ENCODE measurements at regions not wholly inside any gene's neighbourhood (a gene's known extent, or its start where the extent isn't known, plus 50 kb on each side); places are given as distances from the start of the nearest gene placed in this dataset.
"Not testable (repeated sequence)": the region's sequence is repeated elsewhere in the genome, so short reads cannot be mapped to it uniquely, and the experiment has no call there.

GRCh38 chr5:155530046-155530445 is 516.5 kb downstream of the KIF4B start:
- no peak for DNase-seq

- DNase-seq = no peak
Measured at GRCh38 chr5:155532621-155533311, 519.2 kb downstream of the KIF4B start.

GRCh38 chr5:155540000-155540595 is 526.5 kb downstream of the KIF4B start:
- DNase-seq = no peak

- DNase-seq = no peak
Measured at GRCh38 chr5:155546075-155546474, 532.5 kb downstream of the KIF4B start.

GRCh38 chr5:155554500-155554899 is 540.9 kb downstream of the KIF4B start:
- DNase-seq = no peak

- no peak for DNase-seq
Measured at GRCh38 chr5:155556222-155556621, 542.7 kb downstream of the KIF4B start.

- DNase-seq = no peak
Measured at GRCh38 chr5:155556700-155557099, 543.1 kb downstream of the KIF4B start.

- no peak for DNase-seq
Measured at GRCh38 chr5:155562158-155562557, 548.6 kb downstream of the KIF4B start.

GRCh38 chr5:155564541-155564940 is 551.0 kb downstream of the KIF4B start:
- DNase-seq = no peak

GRCh38 chr5:155575861-155576260 is 562.3 kb downstream of the KIF4B start:
- DNase-seq = no peak

- not testable (repeated sequence) for DNase-seq
Measured at GRCh38 chr5:155586808-155587207, 573.3 kb downstream of the KIF4B start.

GRCh38 chr5:155587458-155587857 is 573.9 kb downstream of the KIF4B start:
- DNase-seq = no peak

- no peak for DNase-seq
Measured at GRCh38 chr5:155591273-155591672, 577.7 kb downstream of the KIF4B start.

- DNase-seq = no peak
Measured at GRCh38 chr5:155594270-155594669, 580.7 kb downstream of the KIF4B start.

GRCh38 chr5:155595791-155596190 is 582.2 kb downstream of the KIF4B start:
- no peak for DNase-seq

- DNase-seq = no peak
Measured at GRCh38 chr5:155598552-155598951, 585.0 kb downstream of the KIF4B start.

- DNase-seq = no peak
Measured at GRCh38 chr5:155605920-155606319, 592.4 kb downstream of the KIF4B start.

GRCh38 chr5:155616779-155617392 is 603.3 kb downstream of the KIF4B start:
- peak; percentile 35 for DNase-seq

- DNase-seq = no peak
Measured at GRCh38 chr5:155619688-155620087, 606.1 kb downstream of the KIF4B start.

GRCh38 chr5:155620821-155621410 is 607.4 kb downstream of the KIF4B start:
- no peak for DNase-seq

- no peak for DNase-seq
Measured at GRCh38 chr5:155624597-155625241, 611.2 kb downstream of the KIF4B start.

- DNase-seq = no peak
Measured at GRCh38 chr5:155625315-155625714, 611.8 kb downstream of the KIF4B start.

- no peak for DNase-seq
Measured at GRCh38 chr5:155625897-155626543, 612.5 kb downstream of the KIF4B start.
